SK-N-SH (cell line): ENCODE measurements at regions not wholly inside any gene's neighbourhood (a gene's known extent, or its start where the extent isn't known, plus 50 kb on each side); places are given as distances from the start of the nearest gene placed in this dataset.

Experiments
- EP300 ChIP-seq, 2 experiments: IDR thresholded peaks; 2 replicates each; pipeline versions ENCODE4 v1.4.0 to v1.6.1; 2012; ENCODE audit warnings: borderline replicate concordance in 1 of 2, low read depth in 1 of 2, low read length in 1 of 2
- EZH2phosphoT487 ChIP-seq: fragments of 200-600 bp; sonication (generic); IDR thresholded peaks from 2 replicates; pipeline ENCODE4 v1.6.1; 2017; ENCODE audit warnings: low read depth, mixed run types, mild to moderate bottlenecking, antibody characterized with exemption, moderate library complexity, borderline replicate concordance
- JUND ChIP-seq: IDR thresholded peaks from 2 replicates; pipeline ENCODE4 v1.4.0; 2012
- POLR2AphosphoS5 ChIP-seq: IDR thresholded peaks from 2 replicates; pipeline ENCODE4 v1.6.1; 2012; ENCODE audit warnings: low read depth, low read length
- TF ChIP-seq, protein P1 (sequence below): fragments of 200-600 bp; sonication (generic); IDR thresholded peaks from 2 replicates; pipeline ENCODE4 v1.6.1; 2017; ENCODE audit warnings: antibody characterized with exemption, mild to moderate bottlenecking, moderate library complexity

DNA sequence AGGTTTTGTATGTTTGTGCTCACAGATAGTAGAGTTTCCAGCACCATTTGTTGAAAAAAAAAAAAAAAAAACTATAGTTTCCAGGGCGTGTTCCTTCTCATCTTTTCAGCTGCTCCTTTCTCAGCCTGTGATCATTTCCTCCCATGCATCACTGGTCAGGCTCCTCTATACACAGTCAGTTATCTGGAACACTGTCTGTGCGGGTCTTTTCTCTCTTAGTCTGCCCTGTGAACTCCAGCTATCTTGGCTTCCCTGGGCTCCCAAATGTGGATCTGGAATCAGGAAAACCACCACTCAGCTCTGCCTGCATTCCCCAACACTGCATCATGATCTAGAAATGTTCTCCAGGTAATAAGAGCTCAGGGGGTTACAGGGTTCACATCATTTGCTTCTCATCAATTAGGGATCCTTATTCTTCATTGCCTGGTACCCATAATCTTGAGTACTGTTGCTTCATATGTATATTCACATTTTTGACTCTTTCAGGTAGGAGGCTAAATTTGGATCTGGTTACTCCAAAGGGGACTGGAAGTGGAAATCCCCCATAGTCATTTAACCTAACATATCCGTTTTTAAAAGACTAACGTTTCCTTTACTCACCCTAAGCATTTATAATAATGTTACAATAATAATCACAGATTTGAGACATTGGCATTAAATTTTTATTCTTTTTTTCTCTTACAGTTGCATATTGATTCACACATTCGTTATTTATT is 221.8 kb upstream of the KLF3 start:
- TF ChIP-seq, protein P1, sequence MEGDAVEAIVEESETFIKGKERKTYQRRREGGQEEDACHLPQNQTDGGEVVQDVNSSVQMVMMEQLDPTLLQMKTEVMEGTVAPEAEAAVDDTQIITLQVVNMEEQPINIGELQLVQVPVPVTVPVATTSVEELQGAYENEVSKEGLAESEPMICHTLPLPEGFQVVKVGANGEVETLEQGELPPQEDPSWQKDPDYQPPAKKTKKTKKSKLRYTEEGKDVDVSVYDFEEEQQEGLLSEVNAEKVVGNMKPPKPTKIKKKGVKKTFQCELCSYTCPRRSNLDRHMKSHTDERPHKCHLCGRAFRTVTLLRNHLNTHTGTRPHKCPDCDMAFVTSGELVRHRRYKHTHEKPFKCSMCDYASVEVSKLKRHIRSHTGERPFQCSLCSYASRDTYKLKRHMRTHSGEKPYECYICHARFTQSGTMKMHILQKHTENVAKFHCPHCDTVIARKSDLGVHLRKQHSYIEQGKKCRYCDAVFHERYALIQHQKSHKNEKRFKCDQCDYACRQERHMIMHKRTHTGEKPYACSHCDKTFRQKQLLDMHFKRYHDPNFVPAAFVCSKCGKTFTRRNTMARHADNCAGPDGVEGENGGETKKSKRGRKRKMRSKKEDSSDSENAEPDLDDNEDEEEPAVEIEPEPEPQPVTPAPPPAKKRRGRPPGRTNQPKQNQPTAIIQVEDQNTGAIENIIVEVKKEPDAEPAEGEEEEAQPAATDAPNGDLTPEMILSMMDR: no peak
- TF ChIP-seq POLR2AphosphoS5 (no peak), EZH2phosphoT487 (no peak), JUND (no peak), EP300 (IDR thresholded peaks at IDR 0.05; ENCODE audit: borderline replicate concordance in 1 of 2, low read depth in 1 of 2, low read length in 1 of 2) (no peak)
